NCI-H460 (cell line): ENCODE measurements at regions not wholly inside any gene's neighbourhood (a gene's known extent, or its start where the extent isn't known, plus 50 kb on each side); places are given as distances from the start of the nearest gene placed in this dataset.

Experiments
- DNase-seq: peaks from one replicate; pipeline ENCODE4 v3.0.0-alpha.2; 2016; ENCODE audit warnings: low read depth; ENCODE audit errors: extremely low read depth

DNA sequence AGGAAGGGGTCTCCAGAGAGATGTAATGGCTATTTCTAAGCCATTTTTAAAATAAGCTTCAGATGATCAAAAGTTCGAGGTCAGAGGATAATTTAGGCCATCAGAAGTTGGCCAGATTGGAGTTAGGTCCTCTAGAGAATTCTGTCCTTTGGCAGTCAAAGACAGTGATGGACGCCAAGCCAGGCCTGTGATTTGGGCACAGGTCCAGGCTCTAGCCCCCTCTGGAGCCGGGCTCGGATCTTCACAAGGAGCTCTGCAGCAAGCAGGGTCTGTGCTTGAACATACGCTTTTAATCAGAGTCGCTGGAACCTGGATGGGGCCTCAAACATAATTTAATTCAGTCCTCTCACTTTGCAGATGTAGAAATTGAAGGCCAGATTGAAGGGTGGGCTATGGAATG is 151.4 kb upstream of the BCL6 start:
- DNase-seq, result no peak

DNA sequence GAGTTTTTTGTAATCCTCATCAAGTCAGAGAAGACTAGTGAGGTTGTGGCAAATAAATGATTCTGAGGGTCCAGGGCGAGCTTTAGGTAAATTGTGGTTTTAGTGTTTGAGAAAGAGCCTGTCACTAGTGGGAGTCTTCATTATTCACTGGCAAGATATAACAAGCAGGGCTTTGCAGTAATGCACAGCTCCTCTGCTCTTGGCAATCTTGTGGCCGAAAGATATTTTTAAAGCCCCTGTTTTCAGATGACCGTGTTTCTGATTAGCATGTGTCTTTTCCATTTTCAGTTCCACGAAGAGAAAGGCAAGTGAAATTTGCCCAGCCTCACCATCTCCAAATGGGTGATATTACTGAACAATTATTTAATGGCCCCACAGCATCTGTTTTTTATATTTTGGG is 154.0 kb upstream of the BCL6 start:
- DNase-seq, result no peak

GRCh38 chr3:187900993-187901755 is 155.9 kb upstream of the BCL6 start:
- no peak for DNase-seq

DNA sequence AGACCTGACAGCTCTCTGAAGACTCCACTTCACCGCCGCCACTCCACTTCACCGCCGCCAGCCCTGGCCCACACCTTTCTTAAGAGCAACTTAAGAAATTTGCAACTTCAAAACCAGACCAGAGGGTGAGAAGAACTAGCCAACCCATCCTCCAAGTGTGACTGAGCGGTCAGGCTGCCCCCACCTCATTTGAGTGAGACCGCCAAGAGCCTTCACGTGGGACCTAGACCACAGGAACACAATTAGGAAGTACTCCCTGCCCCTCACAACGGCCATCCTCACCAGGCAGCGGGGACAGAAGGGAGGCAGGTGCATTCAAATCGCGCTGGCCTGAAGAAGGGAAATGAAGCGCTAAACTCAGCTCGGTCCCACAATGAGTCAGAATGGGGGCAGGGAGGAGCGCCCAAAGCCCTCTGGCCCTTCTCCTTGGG is 156.8 kb upstream of the BCL6 start:
- no peak for DNase-seq

DNA sequence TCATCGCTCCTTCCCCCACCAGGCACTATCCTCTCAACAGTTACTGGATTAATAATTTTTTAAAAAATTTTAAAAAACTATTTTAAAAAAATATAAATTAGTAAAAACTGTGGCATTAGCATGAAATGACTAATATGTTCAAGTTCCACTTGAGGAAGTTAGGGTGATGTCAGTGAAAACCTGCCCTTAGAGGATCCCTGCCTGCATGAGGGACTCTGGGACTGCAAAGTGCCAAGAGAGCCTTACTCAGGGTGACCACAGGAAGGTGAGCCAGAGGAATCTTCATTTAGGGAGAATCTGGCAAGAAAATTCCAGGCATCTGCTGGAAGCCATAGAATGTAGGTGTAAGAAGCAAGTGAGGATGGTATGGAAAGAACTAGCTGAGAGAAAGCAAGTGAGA is 157.7 kb upstream of the BCL6 start:
- DNase-seq, result no peak

DNA sequence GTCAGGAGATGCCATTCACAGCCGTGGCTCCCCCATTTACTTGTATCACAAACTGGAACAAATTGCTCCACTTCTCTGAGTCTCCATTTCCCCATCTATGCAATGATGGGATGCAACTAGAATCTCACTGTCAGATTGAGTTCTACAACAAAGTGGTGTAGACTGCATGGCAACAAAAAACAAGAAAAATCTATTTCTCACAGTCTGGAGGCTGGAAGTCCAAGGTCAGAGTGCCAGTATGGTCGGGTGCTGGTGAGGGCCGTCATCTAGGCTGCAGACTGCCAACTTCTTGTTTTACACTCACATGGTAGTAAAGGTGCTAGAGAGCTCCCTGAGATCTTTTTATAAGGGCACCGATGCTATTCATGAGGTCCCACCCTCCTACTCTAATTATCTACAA is 158.4 kb upstream of the BCL6 start:
- DNase-seq, result no peak

- no peak for DNase-seq
These were observed 161.1 kb upstream of the BCL6 start for GRCh38 chr3:187906416-187906815.

DNA sequence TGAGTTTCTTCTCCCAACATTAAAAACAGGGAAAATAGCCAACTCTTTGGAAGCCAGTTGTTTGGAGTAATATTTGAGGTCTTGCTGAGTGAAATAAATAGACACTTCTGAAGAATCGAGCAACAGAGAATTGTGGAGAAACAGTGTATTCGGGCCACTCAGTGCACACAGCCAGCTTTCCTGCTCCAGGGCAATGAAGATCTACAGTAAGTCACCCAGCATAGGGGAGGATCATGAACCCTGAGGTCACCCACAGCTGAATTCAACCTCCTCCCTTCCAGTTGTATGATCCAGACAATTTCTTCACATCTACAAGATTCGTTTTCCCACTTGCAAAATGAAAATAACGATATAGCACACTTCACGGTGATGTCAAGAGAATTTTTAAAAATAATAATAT is 161.7 kb upstream of the BCL6 start:
- DNase-seq, result no peak

GRCh38 chr3:187909866-187910265 is 164.6 kb upstream of the BCL6 start:
- no peak for DNase-seq

GRCh38 chr3:187912007-187912406 is 166.7 kb upstream of the BCL6 start:
- no peak for DNase-seq

- DNase-seq, result no peak
These were observed 168.4 kb upstream of the BCL6 start for GRCh38 chr3:187913617-187914033.

DNA sequence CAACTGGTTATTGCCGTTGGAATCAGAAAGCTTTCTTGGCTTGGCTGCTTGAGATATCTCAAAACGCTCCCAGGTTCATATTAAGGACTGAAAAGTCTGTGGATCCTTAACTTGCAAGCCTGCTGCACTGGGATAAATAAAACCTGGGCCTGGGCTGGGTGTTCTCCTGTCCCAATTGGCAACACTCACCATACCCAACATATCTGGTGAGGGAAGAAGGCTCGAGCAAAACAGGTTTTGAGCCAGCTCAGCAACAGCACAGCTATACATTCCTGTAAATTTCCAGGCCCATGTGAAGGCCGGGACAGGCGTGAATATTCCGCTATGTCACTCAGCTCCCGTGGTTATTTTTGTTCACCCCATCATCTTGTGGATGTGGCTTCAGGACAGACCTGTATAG is 169.0 kb upstream of the BCL6 start:
- no peak for DNase-seq

GRCh38 chr3:187916072-187916471 is 170.8 kb upstream of the BCL6 start:
- no peak for DNase-seq

DNA sequence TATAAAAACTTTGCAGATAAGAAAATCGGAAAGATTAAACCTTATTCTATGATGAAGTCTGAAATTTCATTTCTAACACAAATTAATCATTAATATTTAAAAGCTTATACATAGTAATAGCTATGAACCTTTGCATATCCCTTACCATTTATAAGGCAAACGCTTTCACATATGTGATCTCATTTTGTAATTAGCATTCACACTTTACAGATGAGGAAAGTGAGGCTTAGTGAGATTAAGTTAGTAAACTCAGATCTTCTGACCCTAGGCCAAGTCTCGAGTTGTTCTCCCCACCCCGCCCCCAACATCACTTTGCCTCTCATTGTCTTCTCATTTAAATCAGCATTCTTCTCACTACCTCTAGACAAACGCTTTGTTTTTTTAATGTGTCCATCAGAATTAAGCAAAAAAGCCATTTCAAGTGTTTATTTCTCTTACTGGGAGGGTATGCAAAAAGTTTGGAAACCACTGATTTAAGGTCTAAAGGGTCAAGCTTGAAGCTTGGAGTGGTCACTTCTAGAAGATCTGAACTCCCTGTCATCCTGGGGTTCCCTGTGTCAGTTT is 172.9 kb upstream of the BCL6 start:
- no peak for DNase-seq

- DNase-seq, result no peak
These were observed 173.8 kb upstream of the BCL6 start for GRCh38 chr3:187919048-187919447.

DNA sequence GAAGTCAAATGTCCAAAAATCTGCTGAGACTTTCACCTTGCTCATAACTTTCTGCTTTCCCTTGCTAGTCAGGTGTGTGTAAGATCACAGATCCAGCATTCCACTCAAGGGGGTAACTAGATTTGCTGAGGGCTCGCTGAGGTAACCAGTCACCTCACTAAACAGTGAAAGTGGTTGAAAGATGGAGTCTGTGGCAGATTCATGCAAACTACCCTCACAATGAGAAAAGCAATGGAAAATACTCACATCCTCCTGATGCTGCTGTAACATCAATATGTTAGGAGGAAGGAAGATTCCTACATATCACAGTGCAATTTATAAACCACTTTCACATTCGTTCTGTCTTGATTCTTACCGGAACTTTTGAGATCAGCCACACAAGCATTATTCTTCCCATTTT is 174.3 kb upstream of the BCL6 start:
- DNase-seq, result no peak

GRCh38 chr3:187920030-187920429 is 174.8 kb upstream of the BCL6 start:
- DNase-seq, result no peak

- no peak for DNase-seq
These were observed 175.6 kb upstream of the BCL6 start for GRCh38 chr3:187920913-187921312.

- no peak for DNase-seq
These were observed 176.3 kb upstream of the BCL6 start for GRCh38 chr3:187921391-187922074.

GRCh38 chr3:187922704-187923416 is 177.6 kb upstream of the BCL6 start:
- DNase-seq, result no peak

- DNase-seq, result no peak
These were observed 179.4 kb upstream of the BCL6 start for GRCh38 chr3:187924651-187925050.
